ENCODE measurements at regions not wholly inside any gene's neighbourhood (a gene's known extent, or its start where the extent isn't known, plus 50 kb on each side); places are given as distances from the start of the nearest gene placed in this dataset.
"Not testable (repeated sequence)": the region's sequence is repeated elsewhere in the genome, so short reads cannot be mapped to it uniquely, and the experiment has no call there.

GRCh38 chr10:117492504-117492903, 50.0 kb upstream of the EMX2 start:
- DNase-seq, result no peak

DNA sequence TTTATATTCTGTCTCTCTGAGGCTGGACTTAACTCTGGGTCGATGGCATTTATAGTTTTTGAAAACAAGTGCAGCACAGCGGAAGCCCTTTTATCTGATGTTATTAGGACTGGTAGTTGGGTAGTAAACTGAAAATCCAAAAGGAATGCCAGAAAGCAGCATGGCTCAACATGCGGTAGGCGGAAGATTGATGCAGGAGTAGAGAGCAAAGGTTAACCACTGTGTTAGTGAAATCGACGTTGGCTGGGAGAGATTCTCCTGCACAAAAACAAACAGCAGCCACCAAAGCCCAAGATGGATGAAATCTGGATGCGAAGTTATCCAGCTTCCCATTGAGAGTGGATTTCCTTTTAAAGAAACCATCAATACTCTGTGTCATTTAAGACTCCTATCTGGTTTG, 54.5 kb upstream of the EMX2 start:
- no peak for DNase-seq

DNA sequence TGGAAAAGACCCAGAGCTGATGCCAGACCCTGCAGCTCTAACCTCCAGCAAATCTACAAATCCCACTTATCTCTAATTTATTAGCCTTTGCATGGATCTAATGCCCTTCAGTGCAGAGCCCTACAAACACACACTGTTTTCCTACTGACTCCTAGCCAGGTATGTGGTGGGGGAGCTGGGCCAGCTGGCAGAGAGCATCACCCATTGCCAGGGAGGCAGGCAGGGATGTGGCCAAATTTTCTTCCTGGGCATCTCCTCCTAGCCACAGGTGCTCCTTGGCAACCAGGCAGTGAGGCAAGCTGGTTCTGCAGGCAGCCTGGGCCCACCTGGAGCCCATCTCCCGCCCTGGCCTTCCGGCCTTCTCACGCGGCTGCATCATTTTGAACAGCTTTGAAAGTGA, 55.9 kb upstream of the EMX2 start:
- DNase-seq, result no peak

GRCh38 chr10:117483056-117483590, 59.4 kb upstream of the EMX2 start:
- DNase-seq, result no peak

GRCh38 chr10:117481011-117481410, 61.5 kb upstream of the EMX2 start:
- not testable (repeated sequence) for DNase-seq

DNA sequence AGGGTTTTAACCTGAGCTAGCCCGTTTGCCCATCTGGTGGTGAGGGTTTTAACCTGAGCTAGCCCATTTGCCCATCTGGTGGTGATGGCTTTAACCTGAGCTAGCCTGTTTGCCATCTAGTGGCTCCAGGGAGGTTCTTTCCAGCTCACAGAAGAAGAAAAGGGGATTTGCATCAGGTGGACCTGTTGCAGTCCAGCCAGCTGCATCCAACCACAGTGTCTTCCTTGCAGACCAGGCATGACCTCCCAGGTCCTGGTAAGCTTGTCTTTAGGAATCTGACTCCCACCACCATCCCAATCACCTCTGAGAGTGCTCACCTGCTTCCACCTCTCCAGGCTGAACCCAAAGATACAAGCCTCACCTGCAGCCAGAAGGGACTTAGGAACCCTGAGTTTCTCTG, 62.4 kb upstream of the EMX2 start:
- no peak for DNase-seq

DNA sequence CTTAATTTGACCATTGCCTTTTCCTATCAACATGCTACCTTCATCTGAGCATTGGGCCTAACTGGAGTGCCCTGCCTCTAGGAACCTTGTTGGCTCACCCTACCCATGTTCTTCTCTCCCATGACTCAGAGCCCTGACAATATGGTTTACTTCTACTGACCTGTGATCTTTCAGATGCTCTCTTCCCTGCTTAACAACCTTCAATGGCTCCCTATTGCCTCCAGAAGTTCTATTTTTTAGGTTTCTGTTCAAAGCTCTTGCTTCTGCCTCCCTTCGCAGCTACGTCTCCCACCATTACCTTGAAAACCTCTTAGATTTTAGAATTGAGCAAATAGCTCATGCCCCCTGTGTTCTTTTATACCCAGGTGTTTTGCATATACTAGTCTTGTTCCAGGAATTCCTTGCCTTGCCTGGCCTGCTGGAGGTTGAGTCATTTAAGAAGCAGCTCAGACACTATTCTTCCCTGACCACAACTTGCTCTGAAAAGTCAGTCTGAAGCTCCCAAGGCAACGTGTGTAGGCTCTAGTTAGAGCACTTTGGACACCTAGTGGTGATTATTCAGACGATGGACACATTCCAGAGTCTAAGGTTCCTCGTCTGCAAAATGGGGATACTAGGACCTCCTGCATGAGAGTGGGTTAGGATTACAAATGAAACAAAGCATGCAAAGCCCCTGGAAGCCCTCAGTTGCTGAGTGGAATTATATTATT, 64.4 kb upstream of the EMX2 start:
- no peak for DNase-seq

- no peak for DNase-seq
Measured at GRCh38 chr10:117477211-117477947, 65.2 kb upstream of the EMX2 start.

- DNase-seq, result no peak
Measured at GRCh38 chr10:117476716-117477115, 65.8 kb upstream of the EMX2 start.

DNA sequence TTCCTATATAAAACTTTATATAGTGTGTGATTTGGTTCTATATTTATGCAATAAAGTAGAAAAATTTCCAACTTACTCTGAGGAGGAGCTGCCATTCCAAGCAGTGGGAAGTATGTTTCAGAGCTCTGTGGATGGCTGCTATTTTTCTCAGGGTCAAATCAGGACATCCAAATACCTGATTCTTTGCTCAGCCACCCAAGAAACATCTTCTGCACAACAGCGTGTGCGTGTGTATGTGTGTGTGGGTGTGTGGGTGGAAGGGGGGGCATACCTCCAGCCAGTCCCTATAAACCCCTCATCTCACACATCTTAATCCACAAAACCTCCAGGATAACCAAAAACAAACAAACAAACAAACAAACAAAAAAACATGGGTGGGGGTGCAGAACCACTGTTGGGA, 66.3 kb upstream of the EMX2 start:
- DNase-seq, result no peak

DNA sequence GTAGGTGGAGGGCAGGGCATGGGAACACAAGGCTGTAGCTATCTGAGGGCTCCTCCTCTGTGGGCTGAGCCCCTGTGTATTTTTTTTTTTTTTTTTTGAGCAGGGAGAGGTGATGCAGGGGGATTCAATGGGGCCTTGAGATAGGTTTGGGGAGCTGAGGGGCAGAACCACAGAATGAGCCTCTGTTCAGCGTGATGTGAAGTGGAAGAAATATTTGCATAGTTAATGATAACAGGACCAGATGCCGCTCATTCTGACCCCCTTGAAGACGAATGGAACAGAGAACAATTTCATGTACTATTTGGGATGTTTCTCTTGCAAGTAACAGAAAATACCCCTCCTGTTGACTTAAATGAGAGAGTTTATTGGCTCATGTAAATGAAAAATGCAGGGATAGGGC, 69.7 kb upstream of the EMX2 start:
- DNase-seq, result no peak

GRCh38 chr10:117471344-117471874, 71.1 kb upstream of the EMX2 start:
- no peak for DNase-seq

GRCh38 chr10:117470733-117471132, 71.8 kb upstream of the EMX2 start:
- no peak for DNase-seq

GRCh38 chr10:117468665-117469064, 73.9 kb upstream of the EMX2 start:
- no peak for DNase-seq

DNA sequence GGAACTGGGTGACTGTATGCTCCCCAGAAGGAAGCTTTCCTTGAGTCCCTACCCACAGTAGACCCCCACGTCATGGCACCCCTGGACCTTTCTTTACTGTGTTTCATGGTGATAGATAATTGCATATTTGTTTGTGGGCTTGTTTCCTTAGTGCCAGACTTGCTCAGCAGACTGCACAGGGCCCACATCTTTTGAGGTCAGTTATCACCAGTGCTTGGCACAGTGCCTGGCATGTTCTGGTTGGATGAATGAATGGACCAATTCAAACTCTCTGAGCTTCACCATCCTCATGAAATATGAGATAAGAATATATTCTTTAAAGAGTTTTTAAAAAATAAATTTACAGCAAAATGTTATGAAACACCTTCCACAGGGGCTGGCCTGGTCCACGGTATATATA, 78.4 kb upstream of the EMX2 start:
- no peak for DNase-seq

DNA sequence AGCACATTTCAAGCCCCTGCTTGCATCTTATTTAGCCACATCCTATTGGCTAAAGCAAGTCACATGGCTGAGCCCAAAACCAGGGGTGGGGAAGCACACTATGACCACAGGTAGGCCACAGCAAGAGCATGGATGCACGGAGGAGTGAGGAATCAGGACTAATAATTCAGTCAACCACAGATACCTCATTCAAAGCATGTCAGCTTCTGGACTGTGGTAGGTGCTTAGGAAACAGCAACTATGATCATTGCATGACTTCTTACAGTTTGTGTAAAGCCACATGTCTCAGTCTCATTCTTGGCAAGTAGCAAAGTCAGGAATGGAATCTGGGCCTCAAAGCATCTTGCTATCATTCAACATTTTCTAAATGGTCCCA, 79.0 kb upstream of the EMX2 start:
- no peak for DNase-seq

DNA sequence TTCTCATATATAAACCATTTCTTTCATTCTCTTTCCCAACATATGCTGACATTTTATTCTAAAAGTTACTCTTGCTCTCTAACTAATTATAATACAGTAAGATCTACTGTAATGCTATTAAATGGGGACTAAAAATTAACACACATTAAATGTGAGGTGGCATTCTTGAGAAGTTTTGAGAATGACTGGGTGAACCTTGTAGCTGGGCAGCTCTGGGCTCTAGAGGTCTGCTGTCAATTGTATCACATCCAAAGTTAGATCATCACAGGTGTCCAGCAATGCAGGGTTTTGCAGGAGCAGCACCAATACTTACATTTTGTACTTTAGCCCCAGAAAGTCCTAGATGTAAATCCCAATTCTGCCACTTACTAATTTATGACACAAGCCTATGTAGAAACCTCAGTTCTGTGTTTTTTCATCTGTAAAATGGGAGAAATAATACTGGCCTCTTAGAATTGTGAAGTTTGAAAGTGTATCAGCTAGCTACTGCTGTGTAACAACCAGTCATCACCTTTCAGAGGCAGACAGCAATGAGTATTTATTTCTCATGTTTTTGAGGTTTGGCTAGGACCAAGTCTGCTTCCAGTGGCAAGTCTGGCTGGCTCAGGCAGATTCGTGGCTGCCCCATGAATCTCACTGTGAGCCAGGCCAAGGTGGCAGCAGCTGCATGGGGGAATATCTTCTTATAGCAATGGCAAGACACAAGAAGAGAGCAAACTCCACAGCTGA, 79.6 kb upstream of the EMX2 start:
- DNase-seq, result no peak

DNA sequence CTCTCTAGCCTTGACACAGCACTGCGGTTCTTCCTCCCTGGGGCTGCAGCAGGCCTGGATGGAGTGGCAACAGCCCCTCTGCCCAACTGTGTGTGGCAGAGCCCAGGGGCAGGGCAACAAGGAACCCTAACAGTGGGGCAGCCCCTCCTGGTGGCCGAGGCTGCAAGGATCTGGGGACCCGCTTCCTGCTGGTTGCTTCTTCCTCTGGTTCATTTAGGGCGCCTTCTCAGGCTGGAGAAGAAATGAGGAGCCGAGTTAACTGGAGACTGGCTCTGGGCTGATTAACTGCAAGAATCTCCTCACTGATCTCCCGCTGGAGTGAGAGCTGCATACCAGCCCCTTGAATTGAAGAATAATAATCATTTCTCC, 80.1 kb upstream of the EMX2 start:
- DNase-seq, result no peak

- DNase-seq, result no peak
Measured at GRCh38 chr10:117461766-117462423, 80.7 kb upstream of the EMX2 start.

DNA sequence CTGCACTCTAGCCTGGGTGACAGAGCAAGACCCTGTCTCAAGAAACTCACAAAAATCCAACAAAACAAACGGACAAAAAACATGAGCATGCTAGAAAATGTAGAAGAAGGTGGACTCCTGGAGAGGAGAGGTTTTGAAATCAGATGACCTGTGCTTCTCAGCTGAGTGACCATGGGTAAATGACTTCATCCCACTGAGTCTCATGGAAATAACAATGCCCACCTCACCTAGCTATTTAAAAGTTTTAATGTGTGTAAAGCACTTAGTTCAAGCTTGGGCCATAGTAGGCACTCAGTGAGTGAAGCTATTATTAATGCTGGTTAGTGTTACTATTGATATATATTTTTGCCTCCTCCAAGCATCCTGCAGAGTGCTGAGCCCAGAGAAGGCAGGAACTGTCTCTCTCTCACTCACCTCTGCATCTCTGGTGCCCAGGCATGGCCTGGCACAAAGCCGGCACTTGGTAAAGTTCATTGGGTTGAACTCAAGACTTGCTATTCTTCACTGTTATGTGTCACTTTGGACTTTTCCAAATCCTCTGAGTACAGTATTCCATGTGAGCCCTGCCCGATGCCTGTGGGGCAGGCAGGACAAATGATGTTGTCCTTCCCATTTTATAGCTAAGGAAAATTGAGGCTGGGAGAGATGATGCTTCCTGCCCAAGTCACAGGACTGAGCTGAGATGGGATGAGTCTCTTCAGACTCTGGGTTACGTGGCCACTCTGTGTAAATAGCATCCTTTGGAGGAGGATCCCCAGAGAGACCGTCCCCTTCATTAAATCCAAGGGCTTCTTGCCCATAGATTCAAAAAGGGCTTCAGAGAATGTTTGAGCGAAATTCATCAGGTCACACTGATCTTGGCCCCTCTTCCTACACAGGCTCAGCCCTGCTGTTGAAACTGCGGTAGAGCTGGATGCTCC, 81.4 kb upstream of the EMX2 start:
- DNase-seq, result no peak

DNA sequence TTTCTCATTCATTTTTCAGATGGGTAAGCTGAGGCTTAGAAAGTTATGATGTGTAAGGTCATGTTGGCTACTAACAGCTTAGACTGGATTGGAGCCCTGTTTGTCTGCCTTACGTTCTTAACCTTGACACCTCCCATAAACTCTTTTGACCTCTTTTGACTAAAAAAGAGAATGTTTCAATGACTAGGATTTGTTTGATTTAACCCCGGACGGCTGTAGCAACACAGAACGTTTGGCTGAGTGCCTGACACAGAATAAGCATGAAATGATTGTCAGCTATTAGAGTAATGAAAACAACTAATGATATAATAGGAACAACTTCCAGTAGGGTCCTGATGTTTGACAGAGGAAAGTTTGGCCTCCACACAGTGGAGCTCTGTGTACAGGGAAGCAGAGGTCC, 83.3 kb upstream of the PDZD8 start:
- DNase-seq, result no peak

- DNase-seq, result no peak
Measured at GRCh38 chr10:117457932-117458331, 82.7 kb upstream of the PDZD8 start.
